Endodermal cell (in vitro differentiated cells): ENCODE measurements at regions not wholly inside any gene's neighbourhood (a gene's known extent, or its start where the extent isn't known, plus 50 kb on each side); places are given as distances from the start of the nearest gene placed in this dataset.

Source experiments
- DNase-seq: peaks from one replicate; pipeline ENCODE4 v3.0.0-alpha.2; 2017
- H3K27ac ChIP-seq: 2 replicates; pipeline ENCODE4 v1.5.1; 2013; ENCODE audit warnings: mild to moderate bottlenecking, low read depth, low read length, moderate library complexity
- H3K27me3 ChIP-seq: 2 replicates; pipeline ENCODE4 v1.6.1; 2013; ENCODE audit warnings: mild to moderate bottlenecking, low read length, moderate library complexity; ENCODE audit not compliant: insufficient read depth, control insufficient read depth, poor library complexity, severe bottlenecking
- H3K36me3 ChIP-seq: 2 replicates; pipeline ENCODE4 v1.7.0; 2013; ENCODE audit warnings: mild to moderate bottlenecking, low read length, moderate library complexity; ENCODE audit not compliant: control insufficient read depth, insufficient read depth
- H3K4me1 ChIP-seq: one replicate; pipeline ENCODE4 v1.7.0; 2013; ENCODE audit warnings: low read length; ENCODE audit not compliant: control insufficient read depth, insufficient read depth
- H3K4me3 ChIP-seq: 2 replicates; pipeline ENCODE4 v1.5.1; 2013; ENCODE audit warnings: mild to moderate bottlenecking, low read length, moderate library complexity
- H3K9ac ChIP-seq: 2 replicates; pipeline ENCODE4 v1.6.1; 2013; ENCODE audit warnings: mild to moderate bottlenecking, low read length, moderate library complexity; ENCODE audit not compliant: poor library complexity, severe bottlenecking; ENCODE audit errors: extremely low read depth
- H3K9me3 ChIP-seq: 2 replicates; pipeline ENCODE4 v1.6.1; 2013; ENCODE audit warnings: mild to moderate bottlenecking, low read length, moderate library complexity; ENCODE audit not compliant: control insufficient read depth
- H3K27ac Mint-ChIP-seq: 2 replicates; pipeline ENCODE4 v1.8.0; 2020; ENCODE audit warnings: mixed read lengths
- H3K27me3 Mint-ChIP-seq: 2 replicates; pipeline ENCODE4 v1.8.0; 2021; ENCODE audit warnings: mild to moderate bottlenecking, mixed read lengths; ENCODE audit not compliant: insufficient read depth
- H3K36me3 Mint-ChIP-seq: 2 replicates; pipeline ENCODE4 v1.8.0; 2020; ENCODE audit warnings: low read depth, mixed read lengths
- H3K4me1 Mint-ChIP-seq: 2 replicates; pipeline ENCODE4 v1.8.0; 2020; ENCODE audit warnings: mixed read lengths
- H3K4me3 Mint-ChIP-seq: 2 replicates; pipeline ENCODE4 v1.8.0; 2020; ENCODE audit warnings: mild to moderate bottlenecking, moderate library complexity, mixed read lengths
- H3K9me3 Mint-ChIP-seq: 2 replicates; pipeline ENCODE4 v1.8.0; 2020; ENCODE audit warnings: mild to moderate bottlenecking, mixed read lengths
- WGBS, 2 experiments: methylation state at CpG; one replicate each; pipeline versions ENCODE4 v1.1.5 to v1.1.7; 2013; ENCODE audit warnings: missing lambda C conversion rate in 2 of 2, mixed read lengths in 1 of 2; ENCODE audit not compliant: insufficient coverage in 1 of 2, insufficient read length in 1 of 2; 5-methylcytosine and 5-hydroxymethylcytosine counted together
- TF ChIP-seq, protein P1 (sequence below): fragments of 200-600 bp; sonication (generic); conservative IDR thresholded peaks from 2 replicates; pipeline ENCODE4 v1.5.0; 2021; ENCODE audit warnings: antibody characterized with exemption, mild to moderate bottlenecking

DNA sequence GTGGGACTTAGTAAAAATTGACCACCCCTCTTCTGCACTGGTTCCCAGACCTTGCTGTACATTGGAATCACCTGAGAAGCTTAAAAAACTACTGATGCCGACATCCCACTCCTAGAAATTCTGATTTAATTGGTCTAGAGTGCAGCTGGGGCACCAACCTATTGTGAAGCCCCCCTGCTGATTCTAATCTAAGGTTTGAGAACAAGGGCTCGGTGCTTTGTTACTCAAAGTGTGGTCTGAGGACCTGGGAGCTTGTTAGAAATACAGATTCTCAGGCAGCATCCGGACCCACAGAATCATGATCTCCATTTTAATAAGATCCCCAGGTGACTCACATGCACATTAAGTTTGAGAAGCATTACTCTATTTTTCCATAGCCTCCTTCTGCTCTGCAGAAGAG lies 57.8 kb upstream of the LPAR1 start:
- no peaks in the 10 kb centered on the region for H3K36me3 Mint-ChIP-seq
- no peak overlapping the region for H3K27ac ChIP-seq
- TF ChIP-seq, protein P1, sequence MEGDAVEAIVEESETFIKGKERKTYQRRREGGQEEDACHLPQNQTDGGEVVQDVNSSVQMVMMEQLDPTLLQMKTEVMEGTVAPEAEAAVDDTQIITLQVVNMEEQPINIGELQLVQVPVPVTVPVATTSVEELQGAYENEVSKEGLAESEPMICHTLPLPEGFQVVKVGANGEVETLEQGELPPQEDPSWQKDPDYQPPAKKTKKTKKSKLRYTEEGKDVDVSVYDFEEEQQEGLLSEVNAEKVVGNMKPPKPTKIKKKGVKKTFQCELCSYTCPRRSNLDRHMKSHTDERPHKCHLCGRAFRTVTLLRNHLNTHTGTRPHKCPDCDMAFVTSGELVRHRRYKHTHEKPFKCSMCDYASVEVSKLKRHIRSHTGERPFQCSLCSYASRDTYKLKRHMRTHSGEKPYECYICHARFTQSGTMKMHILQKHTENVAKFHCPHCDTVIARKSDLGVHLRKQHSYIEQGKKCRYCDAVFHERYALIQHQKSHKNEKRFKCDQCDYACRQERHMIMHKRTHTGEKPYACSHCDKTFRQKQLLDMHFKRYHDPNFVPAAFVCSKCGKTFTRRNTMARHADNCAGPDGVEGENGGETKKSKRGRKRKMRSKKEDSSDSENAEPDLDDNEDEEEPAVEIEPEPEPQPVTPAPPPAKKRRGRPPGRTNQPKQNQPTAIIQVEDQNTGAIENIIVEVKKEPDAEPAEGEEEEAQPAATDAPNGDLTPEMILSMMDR, result no peak
- H3K27ac Mint-ChIP-seq, result no peak overlapping the region
- H3K4me1 Mint-ChIP-seq, result peaks cover 69% of the 10 kb centered on the region
- peak; percentile 58 for DNase-seq
- no peaks in the 10 kb centered on the region for H3K9me3 ChIP-seq
- no peak overlapping the region for H3K4me3 ChIP-seq
- H3K4me3 Mint-ChIP-seq, result no peak overlapping the region
- no peaks in the 10 kb centered on the region for H3K9me3 Mint-ChIP-seq
- H3K9ac ChIP-seq, result no peak overlapping the region
- WGBS, 2 experiments, result 57 to 76% methylated on average over 2 to 3 of the region's 3 CpGs
- peaks cover 10% of the 10 kb centered on the region for H3K27me3 Mint-ChIP-seq
- no peaks in the 10 kb centered on the region for H3K36me3 ChIP-seq
- H3K27me3 ChIP-seq, result no peaks in the 10 kb centered on the region
- peaks cover 22% of the 10 kb centered on the region for H3K4me1 ChIP-seq

GRCh38 chr9:111095441-111095840 lies 57.2 kb upstream of the LPAR1 start:
- no peak for DNase-seq
- Mint-ChIP-seq H3K9me3 (no peaks in the 10 kb centered on the region), H3K27ac (no peak overlapping the region), H3K4me3 (no peak overlapping the region), H3K27me3 (peaks cover 10% of the 10 kb centered on the region), H3K36me3 (no peaks in the 10 kb centered on the region), H3K4me1 (peaks cover 67% of the 10 kb centered on the region)
- 79 to 88% methylated on average over 4 of the region's 4 CpGs for WGBS, 2 experiments
- H3K9me3 ChIP-seq, result no peaks in the 10 kb centered on the region
- no peaks in the 10 kb centered on the region for H3K36me3 ChIP-seq
- peaks cover 22% of the 10 kb centered on the region for H3K4me1 ChIP-seq
- no peak overlapping the region for H3K9ac ChIP-seq
- no peak overlapping the region for H3K27ac ChIP-seq
- no peak overlapping the region for H3K4me3 ChIP-seq
- TF ChIP-seq, protein P1, result no peak
- no peaks in the 10 kb centered on the region for H3K27me3 ChIP-seq

DNA sequence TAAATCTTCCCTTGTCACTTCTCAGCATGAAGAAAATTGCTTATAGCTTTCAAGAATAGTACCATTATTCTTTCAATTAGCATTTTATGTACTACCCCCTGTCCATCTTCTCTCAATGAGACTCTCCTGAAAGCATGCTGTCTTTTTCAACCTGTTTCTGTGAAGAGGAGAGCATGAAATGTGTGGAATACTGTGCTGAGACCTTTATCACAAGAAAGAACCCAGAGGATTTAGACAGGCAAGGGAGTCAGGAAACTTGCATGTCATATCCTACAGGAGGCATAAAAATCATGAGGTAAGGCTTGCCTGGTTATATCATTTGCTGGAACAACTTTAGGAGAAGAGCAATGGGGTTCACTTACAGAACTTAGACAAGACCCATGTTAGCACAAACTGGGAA lies 56.7 kb upstream of the LPAR1 start:
- peaks cover 63% of the 10 kb centered on the region for H3K4me1 Mint-ChIP-seq
- H3K36me3 ChIP-seq, result no peaks in the 10 kb centered on the region
- no peak overlapping the region for H3K27ac Mint-ChIP-seq
- H3K4me3 ChIP-seq, result no peak overlapping the region
- H3K4me3 Mint-ChIP-seq, result no peak overlapping the region
- no peaks in the 10 kb centered on the region for H3K9me3 Mint-ChIP-seq
- no peaks in the 10 kb centered on the region for H3K36me3 Mint-ChIP-seq
- H3K27me3 Mint-ChIP-seq, result peaks cover 10% of the 10 kb centered on the region
- DNase-seq, result no peak
- H3K4me1 ChIP-seq, result peaks cover 22% of the 10 kb centered on the region
- no peak overlapping the region for H3K9ac ChIP-seq
- H3K27ac ChIP-seq, result no peak overlapping the region
- H3K27me3 ChIP-seq, result no peaks in the 10 kb centered on the region
- no peaks in the 10 kb centered on the region for H3K9me3 ChIP-seq
- TF ChIP-seq, protein P1, result no peak
